Activated naive CD4-positive, alpha-beta T cell treated with anti-CD3 and anti-CD28 coated beads, Interleukin-2, amount 50 U/mL, for 72 hours (primary cell): ENCODE measurements at regions not wholly inside any gene's neighbourhood (a gene's known extent, or its start where the extent isn't known, plus 50 kb on each side); places are given as distances from the start of the nearest gene placed in this dataset.
A peak's percentile ranks its signal among the peaks of the same experiment; 100 is the strongest.
"Not testable (repeated sequence)": the region's sequence is repeated elsewhere in the genome, so short reads cannot be mapped to it uniquely, and the experiment has no call there.

Experiments used
- ATAC-seq, 2 donors: fragments of 150-1000 bp; cut with Tn5 transposase; 2 replicates each; pipeline ENCODE4 v1.10.0; 2021; ENCODE audit warnings: mild to moderate bottlenecking in 2 of 2, moderate library complexity in 2 of 2
- DNase-seq, 2 donors: peaks; one replicate each; pipeline ENCODE4 v3.0.0; 2021 to 2022; ENCODE audit warnings: low spot score in 2 of 2
- H3K27ac Mint-ChIP-seq, 2 donors: one replicate each; pipeline ENCODE4 v1.8.0; 2022; ENCODE audit warnings: mild to moderate bottlenecking in 2 of 2, mixed read lengths in 2 of 2
- H3K36me3 Mint-ChIP-seq, 2 donors: one replicate each; pipeline ENCODE4 v1.8.0; 2022; ENCODE audit warnings: mixed read lengths in 2 of 2
- H3K9me3 Mint-ChIP-seq, 2 donors: one replicate each; pipeline ENCODE4 v1.8.0; 2022; ENCODE audit warnings: mixed read lengths in 2 of 2

- no peak for DNase-seq
- peaks cover 0 to 8% of the 10 kb centered on the region in 2 donors for H3K36me3 Mint-ChIP-seq
- H3K27ac Mint-ChIP-seq, result no peak overlapping the region
- no peak for ATAC-seq
- no peaks in the 10 kb centered on the region for H3K9me3 Mint-ChIP-seq
Observed at GRCh38 chr3:127452321-127452821, 138.2 kb downstream of the TPRA1 start.

GRCh38 chr3:127451321-127451720 lies 139.2 kb downstream of the TPRA1 start:
- no peak overlapping the region for H3K27ac Mint-ChIP-seq
- no peaks in the 10 kb centered on the region for H3K9me3 Mint-ChIP-seq
- ATAC-seq, result no peak
- H3K36me3 Mint-ChIP-seq, result peaks cover 0 to 8% of the 10 kb centered on the region in 2 donors
- DNase-seq, result no peak

- ATAC-seq (no peak), DNase-seq (peak in 1 of 2 donors; percentile 48)
- Mint-ChIP-seq H3K9me3 (no peaks in the 10 kb centered on the region), H3K27ac (no peak overlapping the region), H3K36me3 (peaks cover 0 to 8% of the 10 kb centered on the region in 2 donors)
Observed at GRCh38 chr3:127450331-127450730, 140.2 kb downstream of the TPRA1 start.

GRCh38 chr3:127449486-127450212 lies 140.9 kb downstream of the TPRA1 start:
- DNase-seq (no peak), ATAC-seq (no peak)
- H3K9me3 Mint-ChIP-seq, result no peaks in the 10 kb centered on the region
- H3K36me3 Mint-ChIP-seq, result peaks cover 0 to 3% of the 10 kb centered on the region in 2 donors
- H3K27ac Mint-ChIP-seq, result no peak overlapping the region

GRCh38 chr3:127448671-127449070 lies 141.9 kb downstream of the TPRA1 start:
- Mint-ChIP-seq H3K9me3 (no peaks in the 10 kb centered on the region), H3K27ac (no peak overlapping the region), H3K36me3 (no peaks in the 10 kb centered on the region)
- no peak for ATAC-seq
- DNase-seq, result no peak

GRCh38 chr3:127448161-127448561 lies 142.4 kb downstream of the TPRA1 start:
- no peak for DNase-seq
- Mint-ChIP-seq H3K27ac (no peak overlapping the region), H3K9me3 (no peaks in the 10 kb centered on the region), H3K36me3 (no peaks in the 10 kb centered on the region)
- ATAC-seq, result no peak

- Mint-ChIP-seq H3K27ac (no peak overlapping the region), H3K36me3 (no peaks in the 10 kb centered on the region), H3K9me3 (no peaks in the 10 kb centered on the region)
- no peak for ATAC-seq
- peak in 1 of 2 donors; percentile 35 for DNase-seq
Observed at GRCh38 chr3:127446756-127447155, 143.8 kb downstream of the TPRA1 start.

GRCh38 chr3:127445581-127446343 lies 144.8 kb downstream of the TPRA1 start:
- DNase-seq (peak in 1 of 2 donors; percentile 52), ATAC-seq (no peak)
- H3K27ac Mint-ChIP-seq, result no peak overlapping the region
- no peaks in the 10 kb centered on the region for H3K36me3 Mint-ChIP-seq
- no peaks in the 10 kb centered on the region for H3K9me3 Mint-ChIP-seq

- no peaks in the 10 kb centered on the region for H3K36me3 Mint-ChIP-seq
- H3K9me3 Mint-ChIP-seq, result no peaks in the 10 kb centered on the region
- H3K27ac Mint-ChIP-seq, result no peak overlapping the region
- DNase-seq (peak in 1 of 2 donors; percentile 45), ATAC-seq (no peak)
Observed at GRCh38 chr3:127444761-127445160, 145.8 kb downstream of the TPRA1 start.

- H3K36me3 Mint-ChIP-seq, result no peaks in the 10 kb centered on the region
- no peak overlapping the region for H3K27ac Mint-ChIP-seq
- ATAC-seq (no peak), DNase-seq (peak in 1 of 2 donors; percentile 26)
- H3K9me3 Mint-ChIP-seq, result no peaks in the 10 kb centered on the region
Observed at GRCh38 chr3:127443581-127444375, 146.8 kb downstream of the TPRA1 start.

- Mint-ChIP-seq H3K36me3 (no peaks in the 10 kb centered on the region), H3K27ac (peak overlapping the region in 1 of 2 donors; percentile 1), H3K9me3 (no peaks in the 10 kb centered on the region)
- no peak for ATAC-seq
- no peak for DNase-seq
Observed at GRCh38 chr3:127442506-127442905, 148.0 kb downstream of the TPRA1 start.

- no peak for ATAC-seq
- DNase-seq, result no peak
- Mint-ChIP-seq H3K36me3 (no peaks in the 10 kb centered on the region), H3K9me3 (no peaks in the 10 kb centered on the region), H3K27ac (no peak overlapping the region)
Observed at GRCh38 chr3:127441764-127442163, 148.8 kb downstream of the TPRA1 start.

- DNase-seq, result no peak
- Mint-ChIP-seq H3K36me3 (no peaks in the 10 kb centered on the region), H3K9me3 (no peaks in the 10 kb centered on the region), H3K27ac (no peak overlapping the region)
- ATAC-seq, result no peak
Observed at GRCh38 chr3:127440384-127440783, 150.1 kb downstream of the TPRA1 start.

GRCh38 chr3:127439621-127440020 lies 150.9 kb downstream of the TPRA1 start:
- no peak for DNase-seq
- Mint-ChIP-seq H3K9me3 (no peaks in the 10 kb centered on the region), H3K36me3 (no peaks in the 10 kb centered on the region), H3K27ac (no peak overlapping the region)
- ATAC-seq, result no peak

GRCh38 chr3:127438951-127439350 lies 151.1 kb upstream of the PRR20G start:
- no peak for ATAC-seq
- H3K9me3 Mint-ChIP-seq, result no peaks in the 10 kb centered on the region
- H3K27ac Mint-ChIP-seq, result no peak overlapping the region
- no peaks in the 10 kb centered on the region for H3K36me3 Mint-ChIP-seq
- no peak for DNase-seq

- Mint-ChIP-seq H3K27ac (no peak overlapping the region), H3K9me3 (no peaks in the 10 kb centered on the region), H3K36me3 (no peaks in the 10 kb centered on the region)
- no peak for ATAC-seq
- DNase-seq, result no peak
Observed at GRCh38 chr3:127438371-127438770, 150.5 kb upstream of the PRR20G start.

GRCh38 chr3:127435299-127435698 lies 147.5 kb upstream of the PRR20G start:
- not testable (repeated sequence) for DNase-seq, H3K36me3 Mint-ChIP-seq, H3K9me3 Mint-ChIP-seq, ATAC-seq, H3K27ac Mint-ChIP-seq
